ENCODE measurements at regions not wholly inside any gene's neighbourhood (a gene's known extent, or its start where the extent isn't known, plus 50 kb on each side); places are given as distances from the start of the nearest gene placed in this dataset.
"Not testable (repeated sequence)": the region's sequence is repeated elsewhere in the genome, so short reads cannot be mapped to it uniquely, and the experiment has no call there.

- Histone ChIP-seq H3K27ac (ENCODE audit: low read depth in 2 of 2, low read length in 1 of 2) (peak overlapping the region; percentile 13 to 96; a peak in 3 of 4 replicates), H3K9ac (peak overlapping the region; percentile 67; the same call in 1 of the 2 replicates), H3F3A (replicated peaks; ENCODE audit: insufficient read depth) (peaks cover 55% of the 10 kb centered on the region), H3K4me1 (ENCODE audit: control insufficient read depth in 1 of 2, insufficient read depth in 2 of 2, low read depth in 1 of 2, low read length in 1 of 2) (peaks cover 0 to 16% of the 10 kb centered on the region in 2 experiments; a peak in 3 of 4 replicates)
- H3K27me3 ChIP-seq (ENCODE audit: insufficient read depth); H3K4me3 ChIP-seq (ENCODE audit: low read depth in 2 of 2, low read length in 1 of 2); H3K9me3 ChIP-seq; H3K4me2 ChIP-seq; CTCF ChIA-PET; POLR2A ChIA-PET; H3K36me3 ChIP-seq (replicated peaks in 1 of 2; ENCODE audit: control insufficient read depth in 1 of 2, insufficient read depth in 2 of 2, low read length in 1 of 2); DNase-seq; H3K9me2 ChIP-seq; H2AFZ ChIP-seq (ENCODE audit: low read depth); H4K20me1 ChIP-seq (ENCODE audit: insufficient read depth); H3K79me2 ChIP-seq (ENCODE audit: insufficient read depth): not testable (repeated sequence)
- TF ChIP-seq MEF2A (IDR thresholded peaks at IDR 0.05; ENCODE audit: borderline replicate concordance, low read depth) (peak; percentile 88), RXRA (IDR thresholded peaks at IDR 0.05; ENCODE audit: borderline replicate concordance, low read depth) (peak; percentile 52; the same call in 1 of the 2 replicates), TCF12 (IDR thresholded peaks at IDR 0.05) (peak; percentile 96), FOXM1 (IDR thresholded peaks at IDR 0.05; ENCODE audit: low read depth) (peak; percentile 98), PBX3 (IDR thresholded peaks at IDR 0.05) (peak; percentile 95), TEAD4 (IDR thresholded peaks at IDR 0.05; ENCODE audit: borderline replicate concordance, insufficient read depth) (peak; percentile 97), FOSL2 (IDR thresholded peaks at IDR 0.05; ENCODE audit: borderline replicate concordance, low read depth) (peak; percentile 67; the same call in 1 of the 2 replicates), EP300 (IDR thresholded peaks at IDR 0.05; ENCODE audit: borderline replicate concordance in 1 of 2, low read depth in 1 of 2, low read length in 1 of 2) (peak; percentile 15 to 99; a peak in 2 of 4 replicates), NFIC (IDR thresholded peaks at IDR 0.05; ENCODE audit: borderline replicate concordance) (peak; percentile 92), ZBTB33 (IDR thresholded peaks at IDR 0.05; ENCODE audit: borderline replicate concordance, low read depth) (peak; percentile 84), JUND (IDR thresholded peaks at IDR 0.05) (peak; percentile 96), POLR2AphosphoS5 (IDR thresholded peaks at IDR 0.05; ENCODE audit: low read depth, low read length) (peak; percentile 60; the same call in 1 of the 2 replicates), YY1 (IDR thresholded peaks at IDR 0.05; ENCODE audit: low read depth) (peak; percentile 29; the same call in 1 of the 2 replicates)
- WGBS (ENCODE audit: low lambda C conversion rate): 55% methylated on average over 6 of the region's 6 CpGs
Observed at GRCh38 chr15:39262995-39263772, 317.7 kb upstream of the THBS1 start.

- Histone ChIP-seq H3K4me3 (ENCODE audit: low read depth in 2 of 2, low read length in 1 of 2) (no peak overlapping the region), H3K27ac (ENCODE audit: low read depth in 2 of 2, low read length in 1 of 2) (0 out of 4 replicates have a peak overlapping the region, but pooled peaks of 1 of the 2 experiments have one; percentile 96), H3K36me3 (replicated peaks in 1 of 2; ENCODE audit: control insufficient read depth in 1 of 2, insufficient read depth in 2 of 2, low read length in 1 of 2) (no peaks in the 10 kb centered on the region), H3K9me3 (no peaks in the 10 kb centered on the region), H3F3A (replicated peaks; ENCODE audit: insufficient read depth) (peaks cover 62% of the 10 kb centered on the region), H3K79me2 (ENCODE audit: insufficient read depth) (no peaks in the 10 kb centered on the region; the same call in 1 of the 2 replicates), H3K9ac (no peak overlapping the region), H4K20me1 (ENCODE audit: insufficient read depth) (no peaks in the 10 kb centered on the region), H3K4me2 (no peak overlapping the region), H3K4me1 (ENCODE audit: control insufficient read depth in 1 of 2, insufficient read depth in 2 of 2, low read depth in 1 of 2, low read length in 1 of 2) (peaks cover 11 to 23% of the 10 kb centered on the region in 2 experiments), H3K27me3 (ENCODE audit: insufficient read depth) (no peaks in the 10 kb centered on the region), H2AFZ (ENCODE audit: low read depth) (no peak overlapping the region), H3K9me2 (no peaks in the 10 kb centered on the region)
- ChIA-PET POLR2A (no interaction called here), CTCF (no interaction called here)
- WGBS (ENCODE audit: low lambda C conversion rate): 92% methylated on average over 4 of the region's 4 CpGs
- DNase-seq: no peak
- TF ChIP-seq IRF3 (IDR thresholded peaks at IDR 0.05; ENCODE audit: low read depth, low read length) (no peak), MXI1 (IDR thresholded peaks at IDR 0.05; ENCODE audit: low read depth, low read length) (no peak), PBX3 (IDR thresholded peaks at IDR 0.05) (no peak), TEAD4 (IDR thresholded peaks at IDR 0.05; ENCODE audit: borderline replicate concordance, insufficient read depth) (no peak), MAX (IDR thresholded peaks at IDR 0.05; ENCODE audit: low read depth) (no peak), JUND (IDR thresholded peaks at IDR 0.05) (no peak), RXRA (IDR thresholded peaks at IDR 0.05; ENCODE audit: borderline replicate concordance, low read depth) (no peak), RCOR1 (IDR thresholded peaks at IDR 0.05; ENCODE audit: low read length) (no peak), RFX5 (IDR thresholded peaks at IDR 0.05; ENCODE audit: low read length) (no peak), MEF2A (IDR thresholded peaks at IDR 0.05; ENCODE audit: borderline replicate concordance, low read depth) (no peak), NRF1 (IDR thresholded peaks at IDR 0.05; ENCODE audit: low read depth, low read length) (no peak)
Observed at GRCh38 chr15:39265261-39265660, 315.6 kb upstream of the THBS1 start.

Data from SK-N-SH (cell line).